GM21717 (cell line): ENCODE measurements at regions not wholly inside any gene's neighbourhood (a gene's known extent, or its start where the extent isn't known, plus 50 kb on each side); places are given as distances from the start of the nearest gene placed in this dataset.

Experiments used
- ATAC-seq: cut with Tn5 transposase; IDR thresholded peaks from one replicate; pipeline ENCODE4 v1.9.1; 2021; ENCODE audit warnings: mild to moderate bottlenecking, moderate library complexity; ENCODE audit not compliant: unreplicated experiment

GRCh38 chr7:121466455-121466854 is 70.3 kb upstream of the FAM3C start:
- ATAC-seq = no peak

GRCh38 chr7:121459148-121459547 is 63.0 kb upstream of the FAM3C start:
- ATAC-seq = no peak

- ATAC-seq = no peak
Observed at GRCh38 chr7:121456785-121457359, 60.8 kb upstream of the FAM3C start.

GRCh38 chr7:121456015-121456414 is 59.9 kb upstream of the FAM3C start:
- ATAC-seq = no peak

GRCh38 chr7:121452389-121452788 is 56.3 kb upstream of the FAM3C start:
- ATAC-seq = no peak

GRCh38 chr7:121451367-121452094 is 55.4 kb upstream of the FAM3C start:
- ATAC-seq = no peak

GRCh38 chr7:121450631-121451198 is 54.6 kb upstream of the FAM3C start:
- ATAC-seq = no peak

- no peak for ATAC-seq
Observed at GRCh38 chr7:121449735-121450240, 53.7 kb upstream of the FAM3C start.

GRCh38 chr7:121449329-121449728 is 53.2 kb upstream of the FAM3C start:
- no peak for ATAC-seq

GRCh38 chr7:121448429-121448828 is 52.3 kb upstream of the FAM3C start:
- no peak for ATAC-seq

- no peak for ATAC-seq
Observed at GRCh38 chr7:121447911-121448300, 51.8 kb upstream of the FAM3C start.

GRCh38 chr7:121447243-121447910 is 51.3 kb upstream of the FAM3C start:
- ATAC-seq = no peak

GRCh38 chr7:121446526-121446925 is 50.4 kb upstream of the FAM3C start:
- ATAC-seq = no peak
